ENCODE measurements at regions not wholly inside any gene's neighbourhood (a gene's known extent, or its start where the extent isn't known, plus 50 kb on each side); places are given as distances from the start of the nearest gene placed in this dataset.

DNA sequence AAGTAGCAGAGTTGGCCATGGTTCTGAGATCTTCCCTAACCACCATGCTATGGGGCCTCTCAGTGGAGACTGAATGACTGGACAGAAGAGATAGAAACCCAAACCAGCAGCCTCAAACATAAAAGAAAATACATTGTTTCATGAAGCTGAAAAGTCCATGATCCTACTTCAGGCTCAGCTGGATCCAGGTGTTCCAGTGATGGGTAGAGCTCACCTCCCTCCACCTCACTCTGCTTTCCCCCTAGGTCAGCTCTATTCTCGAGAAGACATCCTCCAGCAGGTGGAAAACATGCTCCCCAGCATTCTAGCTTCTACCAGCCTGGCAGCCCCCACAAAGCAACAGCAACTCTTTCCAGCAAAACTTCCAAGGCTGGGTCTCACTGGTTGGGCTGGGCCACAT, 132.1 kb downstream of the OAT start:
- no peak for DNase-seq

DNA sequence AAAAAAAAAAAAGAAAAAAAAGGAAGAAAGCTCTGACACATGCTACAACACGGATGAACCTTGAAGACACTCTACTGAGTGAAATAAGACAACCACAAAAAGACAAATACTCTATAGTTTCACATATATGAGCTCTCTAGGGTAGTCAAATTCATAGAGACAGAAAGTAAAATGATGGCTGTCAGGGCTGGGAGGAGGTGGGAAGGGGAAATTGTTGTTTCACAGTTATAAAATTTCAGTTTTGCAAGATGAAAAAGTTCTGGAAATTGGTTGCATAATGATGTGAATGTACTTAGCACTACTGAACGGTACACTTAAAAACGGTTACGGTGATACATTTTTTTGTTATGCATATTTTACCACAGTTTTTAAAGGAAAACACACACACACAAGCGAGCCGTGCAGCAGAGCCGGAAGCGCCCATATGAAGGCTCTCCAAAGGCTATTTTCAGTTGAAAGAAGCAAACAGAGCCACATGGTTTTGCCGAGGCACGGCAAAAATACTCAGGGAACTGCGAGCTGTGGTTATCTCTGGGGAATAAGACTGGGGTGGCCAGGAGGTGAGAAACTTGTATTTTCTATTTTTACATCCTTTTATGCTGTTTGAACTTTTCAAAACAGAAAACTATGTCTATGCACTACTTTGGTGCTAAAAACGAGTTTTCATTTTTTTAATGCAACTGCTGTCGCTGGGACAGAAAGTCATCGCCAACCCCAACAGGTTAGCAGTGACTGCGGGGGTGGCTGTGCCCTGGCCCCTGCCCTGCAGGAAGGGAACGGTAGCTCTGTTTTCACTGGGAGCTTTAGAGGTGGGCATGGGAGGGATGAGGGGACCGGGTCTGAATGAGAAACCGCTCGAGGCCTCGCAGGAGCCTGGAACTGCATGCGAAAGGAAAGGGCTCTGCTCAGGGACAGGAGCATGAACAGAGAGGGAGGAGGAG, 132.9 kb downstream of the OAT start:
- DNase-seq, result peak; percentile 45 to 72

GRCh38 chr10:124283949-124284250, 134.8 kb downstream of the OAT start:
- no peak for DNase-seq

GRCh38 chr10:124283215-124283948, 135.3 kb downstream of the OAT start:
- no peak for DNase-seq

DNA sequence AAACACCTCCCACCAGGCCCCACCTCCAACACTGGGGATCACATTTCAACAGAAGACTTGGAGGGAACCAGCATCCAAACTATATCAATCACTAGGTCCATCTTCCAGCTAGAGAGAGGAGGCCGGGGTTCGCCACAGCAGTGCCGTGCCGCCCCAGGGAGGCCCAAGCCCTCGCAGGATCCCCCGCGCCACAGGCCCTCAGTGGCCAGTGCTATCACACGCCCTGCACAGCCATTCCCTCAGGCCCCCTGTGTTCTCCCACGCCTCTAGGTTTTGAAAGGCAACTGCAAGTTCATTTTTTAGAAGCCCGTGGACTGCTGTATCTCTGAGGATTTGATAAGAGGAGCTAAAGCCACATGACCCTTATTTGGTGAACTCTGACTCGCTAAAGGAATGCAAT, 136.4 kb downstream of the OAT start:
- DNase-seq, result no peak

- DNase-seq, result no peak
These were observed 137.1 kb downstream of the OAT start for GRCh38 chr10:124281666-124282065.

DNA sequence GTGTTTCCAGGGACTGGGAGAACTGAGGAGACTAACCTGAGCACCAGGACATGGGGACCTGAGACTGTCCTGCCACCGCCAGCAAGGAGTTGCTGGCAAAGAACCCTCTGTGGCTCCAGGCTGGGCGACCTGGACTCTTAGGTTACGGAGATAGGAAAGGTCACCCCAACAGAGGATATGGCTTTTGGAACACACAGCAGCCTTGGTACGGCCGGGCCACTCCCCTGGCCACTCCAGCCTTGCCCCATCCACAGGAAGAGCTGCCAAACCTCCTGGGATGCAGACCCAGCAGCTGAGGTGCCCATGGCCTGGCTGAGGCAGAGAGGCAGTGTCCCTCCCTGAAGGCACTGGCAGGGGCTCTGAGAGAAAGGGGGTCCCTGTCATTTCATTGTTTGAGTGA, 137.8 kb downstream of the OAT start:
- DNase-seq, result no peak

DNA sequence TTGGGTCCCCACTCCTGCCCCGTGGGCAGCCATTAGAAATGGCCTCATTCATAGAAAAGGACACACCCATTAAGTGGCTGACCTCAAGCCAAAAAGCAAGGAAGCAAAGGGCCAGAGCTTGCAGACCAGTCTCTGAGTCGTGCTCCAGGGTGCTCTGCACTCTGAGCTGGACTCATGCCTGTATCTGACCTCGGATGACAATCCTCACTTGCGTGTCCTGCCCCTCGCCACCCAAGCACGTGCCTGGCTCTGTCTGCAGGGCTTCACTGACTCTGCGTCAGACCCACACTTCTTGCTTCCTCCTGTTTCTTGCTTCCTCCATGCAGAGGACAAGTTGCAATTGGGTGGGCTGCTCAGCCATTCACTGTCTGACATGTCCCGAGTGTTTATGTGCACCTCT, 138.8 kb downstream of the OAT start:
- DNase-seq, result peak; percentile 32 to 63

GRCh38 chr10:124279298-124279697, 139.4 kb downstream of the OAT start:
- no peak for DNase-seq

GRCh38 chr10:124278356-124278755, 140.4 kb downstream of the OAT start:
- DNase-seq, result no peak

DNA sequence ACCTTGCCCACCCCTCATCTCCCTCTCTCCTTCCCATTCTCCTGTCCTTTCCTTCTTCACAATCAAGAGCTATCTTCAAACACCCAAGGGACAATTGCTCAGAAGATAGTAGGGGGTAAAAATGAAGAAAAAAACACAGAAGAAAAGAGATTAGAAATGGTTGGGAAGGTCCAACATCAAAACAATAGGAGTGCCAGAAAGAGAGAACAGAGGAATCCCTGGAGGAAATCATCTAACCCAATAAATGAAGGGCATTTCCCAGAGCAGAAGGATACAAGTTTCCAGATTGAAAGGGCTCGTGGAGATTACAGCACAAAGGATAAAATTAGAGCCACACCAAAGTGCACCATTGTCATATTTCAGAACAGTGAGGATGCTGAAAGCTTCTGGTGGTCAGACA, 145.6 kb downstream of the OAT start:
- no peak for DNase-seq

DNA sequence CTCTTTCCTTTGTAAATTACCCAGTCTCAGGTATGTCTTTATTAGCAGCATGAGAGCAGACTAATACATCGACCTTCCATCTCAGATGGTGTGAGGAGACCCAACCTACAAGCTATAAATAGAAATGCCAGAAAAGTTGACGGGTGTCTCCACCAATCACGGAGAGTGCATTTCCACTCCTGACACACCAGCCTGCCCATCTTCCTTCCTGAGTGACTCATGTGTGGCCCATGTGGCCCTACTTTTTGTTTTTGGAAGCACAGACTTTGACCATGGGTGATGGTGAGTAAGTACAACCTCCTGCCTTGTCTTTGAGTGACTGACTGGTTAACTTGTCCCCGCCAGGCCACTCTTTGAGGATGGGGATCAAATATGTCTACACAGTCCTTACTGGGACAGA, 147.0 kb downstream of the OAT start:
- DNase-seq, result no peak

DNA sequence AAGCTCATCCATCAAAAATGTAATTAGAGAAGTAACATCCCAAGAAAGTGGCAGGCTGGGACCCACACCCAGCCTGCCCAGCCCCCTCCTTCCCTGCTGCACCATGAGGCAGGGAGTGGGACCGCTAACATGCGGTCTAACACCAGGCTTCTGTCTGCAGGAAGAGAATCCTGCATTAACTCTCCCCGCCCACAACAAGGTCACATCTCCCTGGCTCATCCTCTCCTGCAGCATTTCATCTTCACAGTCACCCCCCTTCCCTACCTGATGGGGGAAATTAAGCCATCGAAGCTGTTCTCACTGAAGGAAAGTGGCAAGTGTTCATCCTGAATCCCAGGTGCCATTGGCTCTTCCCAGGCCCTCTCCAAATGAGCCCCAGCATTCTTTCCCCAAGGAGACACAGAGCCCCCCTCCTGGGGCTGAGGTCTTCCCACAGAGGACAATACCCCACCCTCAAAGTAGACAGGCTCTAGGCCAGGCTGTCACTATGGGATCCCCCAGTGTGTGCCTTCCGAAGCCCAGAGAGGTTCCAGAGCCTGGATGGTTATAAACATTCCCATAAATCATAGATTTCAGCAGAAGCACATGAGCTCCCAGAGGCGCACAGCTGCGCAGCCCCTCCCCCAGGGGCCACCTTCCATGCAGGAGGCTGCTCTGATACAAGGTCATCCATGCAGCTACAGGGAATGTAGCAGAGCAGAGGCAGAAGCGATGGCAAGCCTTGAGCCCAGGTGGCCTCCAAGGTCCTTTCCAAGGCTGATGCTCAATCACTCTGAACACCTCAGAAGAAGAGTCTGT, 148.0 kb downstream of the OAT start:
- no peak for DNase-seq

DNA sequence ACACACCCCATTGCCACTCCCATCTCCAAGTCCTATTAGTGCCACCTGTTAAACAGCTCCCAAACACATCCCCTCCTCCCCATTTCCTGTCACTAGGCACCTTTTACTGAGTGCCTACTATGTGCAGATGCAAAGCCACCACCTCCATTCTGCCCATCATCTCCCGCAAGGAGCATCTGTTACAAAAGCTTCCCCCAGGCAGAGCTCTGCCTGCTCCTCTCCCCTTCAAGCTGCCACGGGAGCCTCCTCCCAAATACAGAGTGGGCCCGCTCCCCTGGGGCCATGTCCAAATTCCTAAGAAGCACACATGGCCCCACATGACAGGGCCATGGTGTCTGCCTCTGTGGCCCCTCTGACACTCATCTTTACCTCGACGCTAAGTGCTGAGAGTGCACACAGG, 149.7 kb downstream of the OAT start:
- DNase-seq, result no peak

DNA sequence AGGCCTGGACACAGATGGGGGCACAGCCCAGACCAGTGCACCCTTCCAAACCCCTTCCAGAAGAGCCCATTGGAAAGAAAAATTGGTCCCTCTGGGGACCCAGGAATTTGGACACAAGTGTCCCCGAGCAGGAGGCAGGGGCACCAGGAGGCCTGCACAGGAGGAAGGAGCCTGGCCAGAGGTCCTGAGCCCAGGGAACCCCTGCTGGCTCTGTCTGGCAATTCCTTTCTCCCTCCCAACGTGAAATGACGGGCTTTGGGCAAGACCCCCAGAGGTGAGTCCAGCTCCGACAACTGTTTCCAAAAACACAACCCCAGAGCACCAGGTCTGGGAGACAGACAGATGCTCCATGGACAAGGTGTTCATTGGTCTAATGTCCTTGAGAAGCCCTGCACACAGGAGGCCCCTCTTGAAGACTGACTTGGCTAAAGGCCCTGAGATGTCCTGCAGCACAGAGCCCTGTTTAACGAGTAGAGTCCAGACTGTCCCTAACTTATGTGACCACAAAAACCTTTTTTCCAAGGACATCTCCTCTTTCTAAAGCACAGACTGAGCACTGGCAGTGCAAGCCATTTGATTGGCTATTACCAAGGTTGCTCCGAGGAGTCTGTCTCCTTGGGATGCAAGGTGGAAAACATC, 150.7 kb downstream of the OAT start:
- no peak for DNase-seq

DNA sequence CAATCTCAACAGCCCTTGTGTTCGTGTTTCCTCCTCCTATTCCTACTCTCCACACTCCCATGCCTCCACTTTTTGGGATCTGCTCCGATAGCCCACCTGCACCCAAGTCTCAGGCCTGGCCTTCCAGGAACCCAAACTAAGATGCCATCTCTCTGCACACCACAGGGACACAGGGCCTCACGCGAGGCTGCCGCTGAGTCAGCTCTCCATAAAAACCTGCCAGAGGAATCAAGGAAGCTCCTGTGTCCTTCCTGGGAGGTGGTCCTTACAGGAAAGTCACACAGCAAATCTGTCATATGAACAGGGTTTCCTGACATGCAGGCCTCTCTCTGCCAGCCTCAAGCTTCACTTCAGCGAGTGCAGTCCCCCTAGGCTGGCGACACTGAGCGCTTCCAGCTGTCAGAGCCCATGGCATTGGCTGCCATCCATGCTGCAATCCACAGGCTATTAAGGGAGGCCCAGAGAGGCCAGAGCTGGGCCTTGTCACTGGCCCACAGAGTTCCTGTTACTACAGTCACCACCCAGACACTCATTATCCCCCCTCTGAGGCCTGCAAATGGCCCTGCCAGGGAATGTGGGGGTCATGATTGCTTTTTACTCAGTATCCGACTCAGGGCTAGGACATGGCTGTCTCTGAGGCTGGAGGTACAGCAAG, 151.4 kb downstream of the OAT start:
- DNase-seq, result no peak

- peak; percentile 25 to 45 for DNase-seq
These were observed 152.1 kb downstream of the OAT start for GRCh38 chr10:124266468-124267230.

DNA sequence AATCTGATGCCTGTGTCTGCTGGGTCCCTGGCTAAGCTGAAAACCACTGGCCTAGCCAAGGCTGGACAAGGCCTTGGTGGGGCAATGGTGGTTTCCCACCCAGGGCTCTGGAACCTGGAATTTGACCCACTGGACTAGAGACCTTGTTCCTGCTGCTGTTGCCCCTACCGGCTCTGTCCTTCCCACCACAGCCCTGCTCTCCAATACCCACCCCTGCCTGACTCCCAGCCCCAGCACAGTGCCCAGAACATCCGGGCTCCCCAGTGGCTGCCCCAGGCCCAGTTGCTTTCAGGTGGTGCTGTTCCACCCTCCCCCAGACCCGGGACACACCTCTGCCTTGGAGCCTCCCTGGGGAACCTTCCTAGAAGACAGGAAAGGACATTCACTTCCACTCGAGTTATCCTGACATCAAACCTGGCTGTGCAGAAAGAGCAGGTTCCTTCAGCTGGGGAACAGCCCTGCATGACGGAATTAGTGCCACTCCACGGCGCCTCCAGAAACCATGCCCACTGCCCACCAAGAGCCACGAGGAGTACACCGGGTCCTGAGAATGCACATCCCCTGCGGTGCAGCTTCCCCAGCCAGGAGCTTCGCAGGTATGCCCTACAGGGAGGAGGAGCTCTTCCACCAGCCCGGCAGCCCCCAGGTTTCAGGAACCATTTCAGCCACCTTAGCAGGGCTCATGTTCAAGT, 152.8 kb downstream of the OAT start:
- no peak for DNase-seq

DNA sequence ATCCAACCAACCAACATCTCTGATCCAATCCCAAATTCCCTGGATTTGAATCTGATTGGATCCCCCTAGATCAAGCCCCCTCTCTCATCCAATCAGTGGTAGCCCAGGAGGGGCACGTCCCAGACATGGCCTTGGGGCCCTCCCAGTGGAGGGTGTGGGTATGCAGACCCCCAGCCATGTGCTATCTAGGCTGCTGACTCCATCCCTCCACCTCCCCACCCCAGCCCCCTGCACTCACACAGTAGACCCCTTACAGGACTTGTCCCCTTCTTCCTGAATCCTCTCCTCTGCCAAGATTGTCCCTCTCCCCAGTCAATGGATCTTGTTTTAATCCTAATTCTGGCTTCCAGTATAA, 153.4 kb downstream of the OAT start:
- DNase-seq, result no peak

GRCh38 chr10:124264711-124265390, 153.9 kb downstream of the OAT start:
- no peak for DNase-seq

All from inflammatory macrophage (primary cell).